HG03342 (cell line): ENCODE measurements at regions not wholly inside any gene's neighbourhood (a gene's known extent, or its start where the extent isn't known, plus 50 kb on each side); places are given as distances from the start of the nearest gene placed in this dataset.

Experiments used
- ATAC-seq: cut with Tn5 transposase; IDR thresholded peaks from one replicate; pipeline ENCODE4 v1.9.1; 2021; ENCODE audit warnings: mild to moderate bottlenecking, moderate library complexity; ENCODE audit not compliant: unreplicated experiment

DNA sequence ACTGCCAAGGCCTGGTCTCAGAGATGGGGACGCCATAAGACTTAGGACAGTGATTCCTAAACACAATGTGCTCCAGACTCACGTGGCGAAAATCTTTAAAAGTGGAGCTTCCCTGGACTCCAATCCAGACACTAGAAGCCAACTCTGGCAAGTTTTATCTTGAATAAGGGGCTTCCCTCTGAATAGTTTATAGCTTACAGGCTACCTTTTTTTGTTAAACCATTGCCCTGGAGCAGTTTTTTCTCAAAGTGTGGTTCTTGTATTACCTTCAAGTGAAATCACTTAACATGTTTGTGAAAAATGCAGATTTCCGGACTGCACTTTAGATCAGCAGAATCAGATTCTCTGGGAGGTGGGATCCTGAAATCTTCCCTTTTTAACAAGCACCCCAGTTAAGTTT is 171.7 kb upstream of the PHF14 start:
- ATAC-seq: no peak

- no peak for ATAC-seq
These were observed 171.1 kb upstream of the PHF14 start for GRCh38 chr7:10802526-10802925.

DNA sequence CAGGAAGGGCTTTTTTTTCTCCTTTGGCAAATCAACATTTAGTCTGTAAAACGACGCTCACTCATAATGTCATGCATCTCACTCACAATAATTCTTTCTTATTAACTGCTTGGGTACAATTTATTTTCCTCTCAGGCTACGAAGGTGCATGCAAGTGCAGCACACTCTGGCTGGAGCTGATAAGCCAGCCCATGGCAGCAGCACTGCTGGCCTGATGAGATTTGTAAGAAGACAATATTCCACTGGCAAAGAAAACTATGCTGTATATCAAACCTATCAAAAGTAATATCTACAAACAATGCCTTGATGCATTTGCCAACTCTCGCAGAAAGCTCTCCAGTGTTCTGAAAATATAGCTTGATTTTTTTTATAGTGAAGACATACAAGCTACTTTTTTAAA is 170.0 kb upstream of the PHF14 start:
- no peak for ATAC-seq

DNA sequence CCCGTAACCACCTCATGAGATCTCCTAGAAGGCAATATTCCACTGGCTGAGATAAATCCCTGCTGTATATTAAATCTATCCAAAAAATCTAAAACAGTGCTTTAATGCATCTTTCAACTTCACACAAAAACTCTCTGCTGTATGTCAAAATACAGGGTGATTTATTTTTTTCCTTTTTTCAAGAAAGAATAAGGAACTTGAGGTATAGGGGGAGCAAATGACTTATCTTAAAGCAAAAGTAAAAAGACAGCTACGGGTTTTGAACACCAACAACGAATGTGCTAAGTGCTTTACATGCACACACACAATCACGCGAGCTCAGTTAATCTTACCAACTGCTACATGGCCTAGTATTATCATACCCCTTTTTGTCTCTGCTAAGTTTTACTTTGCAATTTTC is 168.9 kb upstream of the PHF14 start:
- ATAC-seq: no peak

GRCh38 chr7:10815546-10815945 is 158.1 kb upstream of the PHF14 start:
- ATAC-seq: no peak

- ATAC-seq: no peak
These were observed 152.5 kb upstream of the PHF14 start for GRCh38 chr7:10821156-10821555.

DNA sequence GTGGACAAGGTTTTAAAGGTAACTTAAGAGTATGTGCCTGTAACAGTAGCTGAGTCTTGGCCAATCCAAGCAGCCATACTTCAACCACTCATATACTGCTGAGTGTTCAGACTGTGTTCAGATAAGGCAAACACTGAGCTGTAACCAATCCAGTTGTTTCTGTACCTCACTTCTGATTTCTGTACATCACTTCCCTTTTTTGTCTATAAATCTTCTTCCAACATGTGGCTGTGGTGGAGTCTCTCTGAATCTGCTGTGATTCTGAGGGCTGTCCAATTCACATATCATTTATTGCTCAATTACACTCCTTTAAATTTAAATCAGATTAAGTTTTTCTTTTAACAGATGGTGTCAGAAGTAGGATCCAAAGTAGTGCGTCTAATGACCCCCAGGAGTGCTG is 149.5 kb upstream of the PHF14 start:
- ATAC-seq: no peak

- ATAC-seq: no peak
These were observed 135.4 kb upstream of the PHF14 start for GRCh38 chr7:10838228-10838627.

- no peak for ATAC-seq
These were observed 128.4 kb upstream of the PHF14 start for GRCh38 chr7:10845225-10845624.

DNA sequence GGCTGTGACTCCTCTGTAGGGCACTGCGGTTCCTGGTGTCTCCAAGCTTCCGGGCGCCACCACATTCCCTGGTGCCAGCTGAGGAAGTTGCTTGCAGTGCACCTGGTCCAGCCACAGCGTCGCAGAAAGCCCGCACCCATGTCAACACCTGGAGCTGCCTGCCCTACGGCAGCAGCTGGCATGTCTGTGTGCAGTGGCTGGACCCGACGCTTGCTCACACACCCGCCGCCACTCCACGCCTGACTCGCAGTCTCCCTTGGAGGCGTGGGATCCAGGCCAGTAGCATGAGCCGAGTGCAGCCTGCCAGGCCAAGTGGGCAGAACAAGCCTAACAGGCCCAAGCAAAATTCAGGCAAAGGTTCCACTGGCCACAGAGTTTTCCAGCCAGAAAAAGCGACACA is 118.1 kb upstream of the PHF14 start:
- no peak for ATAC-seq

DNA sequence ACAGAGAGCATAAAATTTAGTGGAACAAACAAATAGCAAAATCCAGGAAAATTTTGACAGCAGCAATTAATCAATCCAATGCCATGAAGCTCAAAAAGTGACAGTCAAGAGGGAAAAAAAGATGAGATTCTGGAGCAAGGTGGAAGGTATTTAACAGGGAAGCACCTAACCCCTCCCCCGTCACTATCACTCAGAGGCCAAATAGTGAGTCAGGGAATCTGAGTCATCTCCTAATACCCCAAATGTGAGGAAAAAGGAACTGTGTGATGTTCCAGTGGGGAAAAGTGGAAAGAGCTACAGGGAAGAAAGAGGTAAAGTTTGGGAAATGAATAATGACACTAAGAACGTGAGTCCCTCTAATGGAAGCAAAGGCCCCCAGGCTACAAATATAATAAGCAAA is 113.2 kb upstream of the PHF14 start:
- no peak for ATAC-seq

DNA sequence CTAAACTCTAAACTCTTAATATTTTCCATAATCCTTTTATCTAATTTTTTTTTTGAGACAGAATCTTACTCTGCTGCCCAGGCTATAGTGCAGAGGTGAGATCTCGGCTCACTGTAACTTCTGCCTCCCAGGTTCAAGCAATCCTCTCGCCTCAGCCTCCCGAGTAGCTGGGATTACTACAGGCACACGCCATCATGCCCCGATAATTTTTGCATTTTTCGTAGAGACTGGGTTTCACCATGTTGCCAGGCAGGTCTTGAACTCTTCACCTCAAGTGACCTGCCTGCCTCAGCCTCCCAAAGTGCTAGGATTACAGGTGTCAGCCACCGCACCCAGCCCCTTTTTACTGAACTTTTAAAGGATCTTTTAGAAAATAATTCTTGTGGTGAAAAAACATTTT is 110.2 kb upstream of the PHF14 start:
- no peak for ATAC-seq

DNA sequence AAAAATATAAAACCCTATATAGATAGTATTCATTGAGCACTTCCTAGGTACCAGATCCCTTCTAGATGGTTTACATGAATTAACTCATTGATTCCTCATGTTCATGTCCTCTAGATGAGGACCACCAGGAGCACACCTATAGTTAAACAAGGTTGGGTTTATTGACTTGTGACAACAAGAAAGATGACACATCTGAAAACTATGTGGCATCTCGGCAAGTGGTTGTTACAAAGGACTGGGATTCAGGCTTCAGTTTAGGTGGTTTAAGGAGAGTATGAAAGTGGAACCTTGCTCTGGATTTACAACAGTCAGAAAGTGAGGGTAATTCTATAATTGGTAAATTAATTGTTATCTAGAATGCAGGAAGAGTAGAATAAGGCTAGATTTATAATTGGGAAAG is 99.0 kb upstream of the PHF14 start:
- ATAC-seq: no peak

DNA sequence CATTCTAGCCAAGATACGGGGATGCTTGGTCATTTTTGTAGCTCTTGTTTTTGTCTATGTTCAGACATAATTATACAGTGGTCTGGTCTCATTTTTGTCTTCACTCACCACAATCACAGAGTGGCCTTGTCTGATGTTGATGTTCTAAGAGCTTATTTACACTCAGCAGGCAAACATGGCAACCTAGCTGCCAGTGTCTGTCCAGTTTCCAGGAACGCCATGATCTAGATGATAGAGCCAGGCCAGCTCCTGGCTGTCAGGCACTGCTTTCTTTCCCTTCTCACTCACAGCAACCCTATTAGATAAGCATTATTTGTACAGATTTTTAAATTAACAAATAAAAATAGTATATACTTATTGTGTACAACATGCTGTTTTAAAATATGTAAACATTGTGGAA is 98.6 kb upstream of the PHF14 start:
- no peak for ATAC-seq

- peak; percentile 28 for ATAC-seq
These were observed 84.8 kb upstream of the PHF14 start for GRCh38 chr7:10888861-10889260.

GRCh38 chr7:10889266-10889898 is 84.3 kb upstream of the PHF14 start:
- peak; percentile 95 for ATAC-seq

DNA sequence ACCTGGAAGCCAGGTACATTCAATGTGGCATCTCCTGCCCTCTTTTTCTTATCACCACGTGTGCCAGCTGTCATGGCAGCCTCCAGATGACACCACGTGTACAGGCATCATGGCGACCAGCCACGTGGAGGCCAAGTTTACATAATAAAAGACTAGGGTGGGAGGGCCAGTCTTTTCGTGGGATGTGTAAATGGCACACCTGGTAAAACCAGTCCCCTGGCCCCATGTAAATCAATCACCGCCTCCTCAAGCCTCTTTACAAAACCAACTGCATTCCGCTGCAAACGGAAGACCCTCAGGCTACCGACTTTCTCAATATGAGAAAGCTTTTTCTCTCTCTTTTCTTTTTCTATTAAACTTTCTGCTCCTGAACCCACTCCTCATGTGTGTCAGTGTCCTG is 65.1 kb upstream of the PHF14 start:
- no peak for ATAC-seq

- no peak for ATAC-seq
These were observed 63.2 kb upstream of the PHF14 start for GRCh38 chr7:10910447-10910846.

DNA sequence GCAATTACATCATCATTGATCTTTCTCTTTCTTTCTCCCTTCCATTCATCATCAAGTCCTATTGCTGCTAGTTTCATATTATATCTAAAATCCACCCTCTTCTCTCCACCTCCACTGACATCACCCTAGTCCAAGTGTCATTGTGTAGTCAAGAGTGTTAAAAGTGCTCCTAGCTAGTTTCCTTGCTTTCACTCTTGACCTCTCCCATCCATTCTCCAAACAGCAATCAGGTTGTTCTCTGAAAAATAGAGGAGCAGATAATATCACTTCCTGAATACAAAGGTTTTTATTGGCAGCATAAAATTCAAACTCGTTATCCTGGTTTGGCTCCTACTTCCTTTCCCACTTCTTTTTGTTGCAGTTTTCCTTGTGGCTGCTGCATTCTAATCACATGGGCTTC is 61.6 kb upstream of the PHF14 start:
- ATAC-seq: no peak

DNA sequence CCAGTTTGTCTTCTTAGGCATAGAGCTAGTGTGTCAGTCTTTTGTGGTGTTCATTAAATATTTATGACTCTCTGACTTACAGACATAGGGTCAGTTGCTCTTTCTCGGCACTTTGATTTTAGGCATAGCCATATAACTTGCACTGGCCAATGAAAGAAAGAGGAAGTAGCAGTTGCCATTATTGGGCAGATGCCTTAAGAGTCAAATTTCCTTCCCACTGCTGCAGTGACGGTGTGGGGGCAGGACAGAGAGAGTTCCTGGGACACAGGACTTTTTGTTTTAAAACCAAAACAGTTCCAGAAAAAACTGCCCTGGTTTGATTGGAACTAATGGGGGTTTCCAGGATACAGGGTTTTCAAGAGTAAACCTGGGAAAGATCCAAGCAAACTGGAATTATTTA is 60.2 kb upstream of the PHF14 start:
- no peak for ATAC-seq

- no peak for ATAC-seq
These were observed 55.5 kb upstream of the PHF14 start for GRCh38 chr7:10918093-10918590.

DNA sequence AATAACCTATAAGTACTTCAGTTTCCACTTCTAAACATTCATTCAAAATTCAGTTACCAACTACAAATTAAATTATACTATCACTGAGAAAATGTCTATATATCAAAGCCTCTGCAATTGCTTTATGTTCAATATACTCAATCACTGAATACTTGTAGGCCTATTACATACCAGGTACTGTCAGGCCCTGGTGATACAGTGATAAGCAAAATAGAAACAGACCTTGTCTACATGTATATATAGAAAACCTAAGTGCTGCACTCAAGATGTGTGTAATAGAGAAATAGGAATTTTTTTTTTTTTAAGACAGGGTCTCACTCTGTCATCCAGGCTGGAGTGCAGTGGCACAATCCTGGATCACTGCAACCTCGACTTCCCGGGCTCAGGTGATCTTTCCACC is 53.7 kb upstream of the PHF14 start:
- ATAC-seq: no peak
